DOHH2 (cell line): ENCODE measurements at regions not wholly inside any gene's neighbourhood (a gene's known extent, or its start where the extent isn't known, plus 50 kb on each side); places are given as distances from the start of the nearest gene placed in this dataset.

Experiments used
- EZH2phosphoT487 ChIP-seq: fragments of 200-600 bp; sonication (generic); IDR thresholded peaks from 2 replicates; pipeline ENCODE4 v1.6.1; 2017; ENCODE audit warnings: borderline replicate concordance, mild to moderate bottlenecking, antibody characterized with exemption, low read length, moderate library complexity, mixed read lengths
- TF ChIP-seq, protein P1 (sequence below): fragments of 200-600 bp; sonication (generic); IDR thresholded peaks from one replicate; pipeline ENCODE4 v1.5.1; 2014; ENCODE audit warnings: antibody characterized with exemption, mild to moderate bottlenecking, low read depth, low read length; ENCODE audit not compliant: poor library complexity, severe bottlenecking

DNA sequence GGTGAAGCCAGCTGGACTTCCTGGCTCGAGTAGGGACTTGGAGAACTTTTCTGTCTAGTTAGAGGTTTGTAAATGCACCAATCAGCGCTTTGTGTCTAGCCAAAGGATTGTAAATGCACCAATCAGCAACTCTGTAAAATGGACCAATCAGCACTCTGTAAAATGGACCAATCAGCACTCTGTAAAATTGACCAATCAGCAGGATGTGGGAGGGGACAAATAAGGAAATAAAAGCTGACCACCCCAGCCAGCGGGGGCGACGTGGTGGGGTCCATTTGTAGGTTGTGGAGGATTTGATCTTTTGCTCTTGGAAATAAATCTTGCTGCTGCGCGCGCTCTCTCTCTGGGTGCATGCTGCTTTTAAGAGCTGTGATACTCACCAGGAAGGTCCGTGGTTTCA is 202.9 kb downstream of the MIAT start:
- TF ChIP-seq, protein P1, sequence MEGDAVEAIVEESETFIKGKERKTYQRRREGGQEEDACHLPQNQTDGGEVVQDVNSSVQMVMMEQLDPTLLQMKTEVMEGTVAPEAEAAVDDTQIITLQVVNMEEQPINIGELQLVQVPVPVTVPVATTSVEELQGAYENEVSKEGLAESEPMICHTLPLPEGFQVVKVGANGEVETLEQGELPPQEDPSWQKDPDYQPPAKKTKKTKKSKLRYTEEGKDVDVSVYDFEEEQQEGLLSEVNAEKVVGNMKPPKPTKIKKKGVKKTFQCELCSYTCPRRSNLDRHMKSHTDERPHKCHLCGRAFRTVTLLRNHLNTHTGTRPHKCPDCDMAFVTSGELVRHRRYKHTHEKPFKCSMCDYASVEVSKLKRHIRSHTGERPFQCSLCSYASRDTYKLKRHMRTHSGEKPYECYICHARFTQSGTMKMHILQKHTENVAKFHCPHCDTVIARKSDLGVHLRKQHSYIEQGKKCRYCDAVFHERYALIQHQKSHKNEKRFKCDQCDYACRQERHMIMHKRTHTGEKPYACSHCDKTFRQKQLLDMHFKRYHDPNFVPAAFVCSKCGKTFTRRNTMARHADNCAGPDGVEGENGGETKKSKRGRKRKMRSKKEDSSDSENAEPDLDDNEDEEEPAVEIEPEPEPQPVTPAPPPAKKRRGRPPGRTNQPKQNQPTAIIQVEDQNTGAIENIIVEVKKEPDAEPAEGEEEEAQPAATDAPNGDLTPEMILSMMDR = no peak
- TF ChIP-seq EZH2phosphoT487 = no peak
